Breast epithelium (tissue), 3 donors: ENCODE measurements at regions not wholly inside any gene's neighbourhood (a gene's known extent, or its start where the extent isn't known, plus 50 kb on each side); places are given as distances from the start of the nearest gene placed in this dataset.

Experiments used
- POLR2A ChIP-seq: fragments of 450-650 bp; IDR thresholded peaks from one replicate; pipeline ENCODE4 v1.6.1; 2016; ENCODE audit warnings: antibody characterized with exemption, mild to moderate bottlenecking, moderate library complexity
- POLR2AphosphoS5 ChIP-seq, 3 donors: sonication (generic); formaldehyde crosslinking; IDR thresholded peaks; one replicate each; pipeline ENCODE4 v1.6.1; 2017; ENCODE audit warnings: antibody characterized with exemption in 3 of 3
- TF ChIP-seq, protein P1 (sequence below), 3 donors: fragments of 450-650 bp; IDR thresholded peaks; one replicate each; pipeline ENCODE4 v1.5.1; 2016 to 2017; ENCODE audit warnings: antibody characterized with exemption in 3 of 3, mild to moderate bottlenecking in 3 of 3, moderate library complexity in 3 of 3

DNA sequence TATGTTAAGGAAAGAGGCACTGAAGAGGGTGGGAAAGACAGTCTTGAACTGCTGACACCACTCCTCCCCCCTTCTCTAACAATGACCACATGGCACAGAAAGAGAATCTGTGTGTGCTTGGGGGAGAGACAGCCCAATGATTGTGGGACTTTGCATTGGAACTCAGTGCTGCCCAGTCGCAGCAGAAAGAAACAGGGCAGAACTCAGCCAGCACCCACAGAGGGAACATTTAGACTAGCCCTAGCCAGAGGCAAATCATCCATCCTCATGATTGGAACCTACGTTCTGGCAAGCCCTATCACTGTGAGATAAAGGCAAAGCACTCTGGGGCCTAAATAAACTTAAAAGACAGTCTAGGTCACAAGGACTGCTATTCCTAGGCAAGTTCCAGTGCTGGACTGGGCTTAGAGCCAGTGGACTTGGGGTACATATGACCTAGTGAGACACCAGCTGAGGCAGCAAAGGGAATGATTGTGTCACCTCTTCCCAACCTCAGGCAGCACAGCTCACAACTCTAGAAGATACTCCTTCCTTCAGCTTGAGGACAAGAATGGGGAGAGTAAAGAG, 132.8 kb upstream of the S100G start:
- TF ChIP-seq, protein P1, sequence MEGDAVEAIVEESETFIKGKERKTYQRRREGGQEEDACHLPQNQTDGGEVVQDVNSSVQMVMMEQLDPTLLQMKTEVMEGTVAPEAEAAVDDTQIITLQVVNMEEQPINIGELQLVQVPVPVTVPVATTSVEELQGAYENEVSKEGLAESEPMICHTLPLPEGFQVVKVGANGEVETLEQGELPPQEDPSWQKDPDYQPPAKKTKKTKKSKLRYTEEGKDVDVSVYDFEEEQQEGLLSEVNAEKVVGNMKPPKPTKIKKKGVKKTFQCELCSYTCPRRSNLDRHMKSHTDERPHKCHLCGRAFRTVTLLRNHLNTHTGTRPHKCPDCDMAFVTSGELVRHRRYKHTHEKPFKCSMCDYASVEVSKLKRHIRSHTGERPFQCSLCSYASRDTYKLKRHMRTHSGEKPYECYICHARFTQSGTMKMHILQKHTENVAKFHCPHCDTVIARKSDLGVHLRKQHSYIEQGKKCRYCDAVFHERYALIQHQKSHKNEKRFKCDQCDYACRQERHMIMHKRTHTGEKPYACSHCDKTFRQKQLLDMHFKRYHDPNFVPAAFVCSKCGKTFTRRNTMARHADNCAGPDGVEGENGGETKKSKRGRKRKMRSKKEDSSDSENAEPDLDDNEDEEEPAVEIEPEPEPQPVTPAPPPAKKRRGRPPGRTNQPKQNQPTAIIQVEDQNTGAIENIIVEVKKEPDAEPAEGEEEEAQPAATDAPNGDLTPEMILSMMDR (IDR thresholded peaks at IDR 0.05) = no peak
- TF ChIP-seq POLR2A (no peak), POLR2AphosphoS5 (IDR thresholded peaks at IDR 0.05) (no peak)
